Prostate gland (tissue), 2 donors: ENCODE measurements at regions not wholly inside any gene's neighbourhood (a gene's known extent, or its start where the extent isn't known, plus 50 kb on each side); places are given as distances from the start of the nearest gene placed in this dataset.

Experiments used
- CTCF ChIP-seq, 4 experiments: fragments of 200-600 bp in 2 of 4; fragments of 450-650 bp in 2 of 4; sonication (generic) in 2 of 4; IDR thresholded peaks; 1 replicate in 3 of 4; 2 replicates in 1 of 4; pipeline ENCODE4 v1.5.1; 2016 to 2019; ENCODE audit warnings: antibody characterized with exemption in 4 of 4, mild to moderate bottlenecking in 2 of 4, moderate library complexity in 2 of 4
- POLR2A ChIP-seq: fragments of 450-650 bp; IDR thresholded peaks from one replicate; pipeline ENCODE4 v1.6.1; 2016; ENCODE audit warnings: antibody characterized with exemption, mild to moderate bottlenecking

GRCh38 chr1:18546026-18546425, 65.3 kb downstream of the KLHDC7A start:
- TF ChIP-seq CTCF (IDR thresholded peaks at IDR 0.05) (no peak), POLR2A (no peak)
